ENCODE measurements at regions not wholly inside any gene's neighbourhood (a gene's known extent, or its start where the extent isn't known, plus 50 kb on each side); places are given as distances from the start of the nearest gene placed in this dataset.
A peak's percentile ranks its signal among the peaks of the same experiment; 100 is the strongest.
"Not testable (repeated sequence)": the region's sequence is repeated elsewhere in the genome, so short reads cannot be mapped to it uniquely, and the experiment has no call there.

- H3K4me3 ChIP-seq (ENCODE audit: low read length): no peak overlapping the region
- H3K9ac ChIP-seq (ENCODE audit: low read length): no peak overlapping the region
- no peak for DNase-seq (ENCODE audit: low read depth)
- no peaks in the 10 kb centered on the region for H3K27me3 ChIP-seq (replicated peaks; ENCODE audit: control insufficient read depth, insufficient read depth, low read length)
- H3K4me1 ChIP-seq (ENCODE audit: control insufficient read depth, insufficient read depth, low read length): no peaks in the 10 kb centered on the region
- no peaks in the 10 kb centered on the region for H3K9me3 ChIP-seq (ENCODE audit: control insufficient read depth, low read length)
- H3K36me3 ChIP-seq (ENCODE audit: control insufficient read depth, insufficient read depth, low read length, severe bottlenecking): no peaks in the 10 kb centered on the region
Measured at GRCh38 chr2:125364192-125364983, 1291.6 kb upstream of the GYPC start.

DNA sequence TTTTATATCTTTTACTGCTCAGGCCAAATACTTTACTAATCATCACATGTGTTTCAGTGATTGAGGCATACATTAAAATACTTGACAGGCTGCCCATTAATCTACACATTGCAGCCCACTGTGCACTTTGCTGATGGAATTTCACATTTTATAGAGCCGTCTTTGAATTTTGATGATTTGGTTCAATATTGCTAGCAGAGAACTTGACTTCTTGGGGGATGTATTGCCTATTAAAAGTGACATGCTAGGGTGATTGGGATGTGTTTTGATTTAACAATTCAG lies 1291.0 kb upstream of the GYPC start:
- Histone ChIP-seq H3K27me3 (replicated peaks; ENCODE audit: control insufficient read depth, insufficient read depth, low read length) (no peaks in the 10 kb centered on the region), H3K9me3 (ENCODE audit: control insufficient read depth, low read length) (no peaks in the 10 kb centered on the region), H3K36me3 (ENCODE audit: control insufficient read depth, insufficient read depth, low read length, severe bottlenecking) (no peaks in the 10 kb centered on the region), H3K4me3 (ENCODE audit: low read length) (no peak overlapping the region), H3K4me1 (ENCODE audit: control insufficient read depth, insufficient read depth, low read length) (no peaks in the 10 kb centered on the region), H3K9ac (ENCODE audit: low read length) (no peak overlapping the region)
- no peak for DNase-seq (ENCODE audit: low read depth)

DNA sequence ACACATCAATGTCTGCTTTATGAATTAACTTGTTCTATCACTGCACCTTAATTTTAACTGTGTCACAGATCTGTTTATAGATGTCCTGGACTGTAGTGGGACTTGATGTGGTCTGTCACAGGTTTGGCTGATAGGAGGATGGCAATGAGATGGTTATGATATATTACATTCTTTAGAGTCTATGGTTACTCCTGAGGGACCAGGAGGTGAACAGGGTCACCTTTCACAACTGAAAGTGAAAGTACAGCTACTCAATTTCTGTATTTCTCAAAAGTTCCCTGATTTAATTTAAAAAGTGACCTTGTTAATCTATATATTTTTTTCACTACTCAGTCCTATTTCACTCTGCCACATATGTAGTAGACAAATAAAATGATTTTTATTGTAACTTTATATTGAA lies 1284.1 kb upstream of the GYPC start:
- Histone ChIP-seq H3K36me3 (ENCODE audit: control insufficient read depth, insufficient read depth, low read length, severe bottlenecking) (no peaks in the 10 kb centered on the region), H3K9ac (ENCODE audit: low read length) (no peak overlapping the region), H3K4me3 (ENCODE audit: low read length) (no peak overlapping the region), H3K4me1 (ENCODE audit: control insufficient read depth, insufficient read depth, low read length) (no peaks in the 10 kb centered on the region), H3K27me3 (replicated peaks; ENCODE audit: control insufficient read depth, insufficient read depth, low read length) (no peaks in the 10 kb centered on the region), H3K9me3 (ENCODE audit: control insufficient read depth, low read length) (no peaks in the 10 kb centered on the region)
- no peak for DNase-seq (ENCODE audit: low read depth)

DNA sequence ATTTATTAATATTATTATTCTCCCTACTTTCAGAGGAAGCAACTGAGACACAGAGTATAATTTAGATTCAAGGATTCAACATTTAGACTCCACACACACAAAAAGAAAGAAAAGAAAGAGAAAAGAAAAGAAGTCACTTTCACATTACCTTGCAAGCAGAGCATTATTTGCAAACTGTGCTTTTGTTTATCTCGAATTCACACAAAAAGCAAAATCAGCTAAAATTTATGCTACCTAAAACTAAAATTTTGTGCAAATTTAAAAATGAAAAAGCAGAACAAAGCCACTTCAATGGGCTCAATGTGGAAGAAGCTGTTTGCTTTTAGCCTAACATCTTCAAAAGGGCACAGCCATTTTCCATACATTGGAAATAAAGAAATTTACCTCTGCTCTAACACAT lies 1282.7 kb upstream of the GYPC start:
- Histone ChIP-seq H3K4me1 (ENCODE audit: control insufficient read depth, insufficient read depth, low read length) (no peaks in the 10 kb centered on the region), H3K27me3 (replicated peaks; ENCODE audit: control insufficient read depth, insufficient read depth, low read length) (no peaks in the 10 kb centered on the region), H3K9me3 (ENCODE audit: control insufficient read depth, low read length) (no peaks in the 10 kb centered on the region), H3K4me3 (ENCODE audit: low read length) (no peak overlapping the region), H3K9ac (ENCODE audit: low read length) (no peak overlapping the region), H3K36me3 (ENCODE audit: control insufficient read depth, insufficient read depth, low read length, severe bottlenecking) (no peaks in the 10 kb centered on the region)
- no peak for DNase-seq (ENCODE audit: low read depth)

- no peaks in the 10 kb centered on the region for H3K9me3 ChIP-seq (ENCODE audit: control insufficient read depth, low read length)
- H3K9ac ChIP-seq (ENCODE audit: low read length): no peak overlapping the region
- DNase-seq (ENCODE audit: low read depth): no peak
- H3K4me1 ChIP-seq (ENCODE audit: control insufficient read depth, insufficient read depth, low read length): no peaks in the 10 kb centered on the region
- H3K4me3 ChIP-seq (ENCODE audit: low read length): no peak overlapping the region
- no peaks in the 10 kb centered on the region for H3K27me3 ChIP-seq (replicated peaks; ENCODE audit: control insufficient read depth, insufficient read depth, low read length)
- no peaks in the 10 kb centered on the region for H3K36me3 ChIP-seq (ENCODE audit: control insufficient read depth, insufficient read depth, low read length, severe bottlenecking)
Measured at GRCh38 chr2:125386074-125386473, 1269.9 kb upstream of the GYPC start.

GRCh38 chr2:125397535-125398251 lies 1258.3 kb upstream of the GYPC start:
- Histone ChIP-seq H3K27me3 (replicated peaks; ENCODE audit: control insufficient read depth, insufficient read depth, low read length) (no peaks in the 10 kb centered on the region), H3K9me3 (ENCODE audit: control insufficient read depth, low read length) (no peaks in the 10 kb centered on the region)

GRCh38 chr2:125398738-125399524 lies 1257.0 kb upstream of the GYPC start:
- H3K27me3 ChIP-seq (replicated peaks; ENCODE audit: control insufficient read depth, insufficient read depth, low read length): no peaks in the 10 kb centered on the region
- no peak overlapping the region for H3K4me3 ChIP-seq (ENCODE audit: low read length)
- H3K4me1 ChIP-seq (ENCODE audit: control insufficient read depth, insufficient read depth, low read length): no peaks in the 10 kb centered on the region
- no peak for DNase-seq (ENCODE audit: low read depth)
- no peak overlapping the region for H3K9ac ChIP-seq (ENCODE audit: low read length)
- H3K36me3 ChIP-seq (ENCODE audit: control insufficient read depth, insufficient read depth, low read length, severe bottlenecking): no peaks in the 10 kb centered on the region
- no peaks in the 10 kb centered on the region for H3K9me3 ChIP-seq (ENCODE audit: control insufficient read depth, low read length)

More at GRCh38 chr2:125397535-125398251, 1258.3 kb upstream of the GYPC start:
- Histone ChIP-seq H3K36me3 (ENCODE audit: control insufficient read depth, insufficient read depth, low read length, severe bottlenecking) (no peaks in the 10 kb centered on the region), H3K9ac (ENCODE audit: low read length) (no peak overlapping the region), H3K4me1 (ENCODE audit: control insufficient read depth, insufficient read depth, low read length) (no peaks in the 10 kb centered on the region), H3K4me3 (ENCODE audit: low read length) (no peak overlapping the region)
- no peak for DNase-seq (ENCODE audit: low read depth)

DNA sequence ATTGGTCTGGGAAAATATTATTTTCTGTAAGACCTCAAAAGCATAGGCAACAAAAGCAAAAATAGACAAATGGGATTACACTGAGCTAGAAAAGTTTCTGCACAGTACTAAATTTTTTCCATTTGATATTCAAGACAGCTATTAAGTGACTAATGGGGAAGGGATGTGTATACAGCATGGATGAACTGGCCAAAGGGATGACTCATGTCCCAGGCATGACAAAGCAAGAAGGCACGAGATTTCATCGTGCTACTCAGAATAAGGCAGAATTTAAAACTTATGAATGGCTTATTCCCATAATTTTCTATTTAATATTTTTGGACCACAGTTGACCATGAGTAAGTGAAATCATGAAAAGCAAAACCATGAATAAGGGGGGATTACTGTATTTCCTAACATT lies 1250.1 kb upstream of the GYPC start:
- Histone ChIP-seq H3K4me3 (ENCODE audit: low read length) (peak overlapping the region; percentile 26), H3K9me3 (ENCODE audit: control insufficient read depth, low read length) (no peaks in the 10 kb centered on the region), H3K4me1 (ENCODE audit: control insufficient read depth, insufficient read depth, low read length) (peaks cover 14% of the 10 kb centered on the region), H3K27me3 (replicated peaks; ENCODE audit: control insufficient read depth, insufficient read depth, low read length) (no peaks in the 10 kb centered on the region), H3K9ac (ENCODE audit: low read length) (peak overlapping the region; percentile 46), H3K36me3 (ENCODE audit: control insufficient read depth, insufficient read depth, low read length, severe bottlenecking) (no peaks in the 10 kb centered on the region)
- peak; percentile 90 for DNase-seq (ENCODE audit: low read depth)

DNA sequence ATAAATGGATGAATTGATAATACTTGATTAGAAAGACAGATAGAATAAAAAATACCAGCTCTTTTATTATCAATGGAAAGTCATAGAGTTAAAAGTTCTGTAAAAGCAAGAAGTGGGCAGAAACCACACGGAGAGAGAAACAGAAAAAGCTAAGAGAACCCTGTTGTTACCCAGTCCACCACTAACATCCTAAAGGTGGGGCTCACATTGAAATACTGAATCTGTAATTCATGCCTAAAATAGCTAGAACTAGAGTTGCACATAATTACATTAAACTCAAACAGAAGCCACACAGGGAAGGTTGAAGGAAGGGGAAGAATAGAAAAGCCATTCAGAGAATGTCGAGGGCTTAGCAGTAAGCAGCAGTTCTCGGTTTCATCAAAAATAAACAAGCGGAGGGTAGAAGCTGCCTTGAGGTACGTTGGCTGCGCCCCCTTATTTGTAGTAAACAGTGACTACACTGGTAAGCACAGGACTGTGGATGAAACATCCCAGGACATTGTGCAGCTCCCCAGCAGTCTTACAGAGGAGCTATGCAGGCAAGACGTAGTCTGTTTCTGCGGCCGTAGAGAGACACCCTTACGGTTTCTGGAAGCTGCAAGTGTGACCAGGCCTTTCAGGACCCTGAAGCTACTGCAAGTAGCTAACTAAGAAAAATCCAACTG lies 1247.0 kb upstream of the GYPC start:
- no peaks in the 10 kb centered on the region for H3K9me3 ChIP-seq (ENCODE audit: control insufficient read depth, low read length)
- peaks cover 14% of the 10 kb centered on the region for H3K4me1 ChIP-seq (ENCODE audit: control insufficient read depth, insufficient read depth, low read length)
- no peak overlapping the region for H3K9ac ChIP-seq (ENCODE audit: low read length)
- no peak overlapping the region for H3K4me3 ChIP-seq (ENCODE audit: low read length)
- H3K36me3 ChIP-seq (ENCODE audit: control insufficient read depth, insufficient read depth, low read length, severe bottlenecking): no peaks in the 10 kb centered on the region
- DNase-seq (ENCODE audit: low read depth): no peak
- H3K27me3 ChIP-seq (replicated peaks; ENCODE audit: control insufficient read depth, insufficient read depth, low read length): no peaks in the 10 kb centered on the region

- Histone ChIP-seq H3K9me3 (ENCODE audit: control insufficient read depth, low read length) (no peaks in the 10 kb centered on the region), H3K27me3 (replicated peaks; ENCODE audit: control insufficient read depth, insufficient read depth, low read length) (no peaks in the 10 kb centered on the region), H3K9ac (ENCODE audit: low read length) (no peak overlapping the region), H3K36me3 (ENCODE audit: control insufficient read depth, insufficient read depth, low read length, severe bottlenecking) (no peaks in the 10 kb centered on the region), H3K4me3 (ENCODE audit: low read length) (no peak overlapping the region), H3K4me1 (ENCODE audit: control insufficient read depth, insufficient read depth, low read length) (no peaks in the 10 kb centered on the region)
- no peak for DNase-seq (ENCODE audit: low read depth)
Measured at GRCh38 chr2:125418483-125418882, 1237.5 kb upstream of the GYPC start.

DNA sequence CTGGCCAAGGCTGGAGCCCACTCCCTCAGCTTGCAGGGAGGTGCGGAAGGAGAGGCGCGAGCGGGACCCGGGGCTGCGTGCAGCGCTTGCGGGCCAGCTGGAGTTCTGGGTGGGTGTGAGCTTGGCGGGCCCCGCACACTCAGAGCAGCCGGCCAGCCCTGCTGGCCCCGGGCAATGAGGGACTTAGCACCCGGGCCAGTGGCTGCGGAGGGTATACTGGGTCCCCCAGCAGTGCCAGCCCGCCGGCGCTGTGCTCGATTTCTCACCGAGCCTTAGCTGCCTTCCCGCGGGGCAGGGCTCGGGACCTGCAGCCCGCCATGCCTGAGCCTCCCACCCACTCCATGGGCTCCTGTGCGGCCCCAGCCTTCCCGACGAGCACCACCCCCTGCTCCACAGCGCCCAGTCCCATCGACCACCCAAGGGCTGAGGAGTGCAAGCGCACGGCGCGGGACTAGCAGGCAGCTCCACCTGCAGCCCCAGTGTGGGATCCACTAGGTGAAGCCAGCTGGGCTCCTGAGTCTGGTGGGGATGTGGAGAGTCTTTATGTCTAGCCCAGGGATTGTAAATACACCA lies 1233.7 kb upstream of the GYPC start:
- not testable (repeated sequence) for H3K4me1 ChIP-seq (ENCODE audit: control insufficient read depth, insufficient read depth, low read length); H3K9ac ChIP-seq (ENCODE audit: low read length); DNase-seq (ENCODE audit: low read depth); H3K4me3 ChIP-seq (ENCODE audit: low read length); H3K36me3 ChIP-seq (ENCODE audit: control insufficient read depth, insufficient read depth, low read length, severe bottlenecking); H3K27me3 ChIP-seq (replicated peaks; ENCODE audit: control insufficient read depth, insufficient read depth, low read length); H3K9me3 ChIP-seq (ENCODE audit: control insufficient read depth, low read length)

Measured in adipocyte (in vitro differentiated cells).